OCI-LY7 (cell line): ENCODE measurements at regions not wholly inside any gene's neighbourhood (a gene's known extent, or its start where the extent isn't known, plus 50 kb on each side); places are given as distances from the start of the nearest gene placed in this dataset.

Source experiments
- BruUV-seq: library from RNA; stranded (reverse); fragments of 400-500 nt; replicated peaks from 2 replicates; lab custom pipeline; 2021; lab: Mats Ljungman, UMichigan
- CTCF ChIA-PET: fragments of 300-600 bp; sonication (Branson Sonifier 250); formaldehyde crosslinking; loops from one replicate; lab custom pipeline; 2022; ENCODE audit warnings: antibody characterized with exemption; ENCODE audit not compliant: unreplicated experiment; lab: Charles Lee
- POLR2A ChIA-PET: fragments of 300-600 bp; sonication (Branson Sonifier 250); formaldehyde crosslinking; loops from one replicate; lab custom pipeline; 2022; ENCODE audit warnings: antibody characterized with exemption; lab: Charles Lee
- DNase-seq: peaks from one replicate; pipeline ENCODE4 v3.0.0-alpha.2; 2015; ENCODE audit warnings: low spot score
- H2AFZ ChIP-seq: fragments of 200-600 bp; sonication (generic), shearing (Covaris generic); 2 replicates; pipeline ENCODE4 v1.6.1; 2014; ENCODE audit warnings: mild to moderate bottlenecking, antibody characterized with exemption, low read length, moderate library complexity
- H3K27ac ChIP-seq: fragments of 200-600 bp; sonication (generic); 2 replicates; pipeline ENCODE4 v1.5.1; 2014; ENCODE audit warnings: mixed run types, low read depth, mild to moderate bottlenecking, moderate library complexity, low read length, inconsistent platforms; ENCODE audit not compliant: poor library complexity, severe bottlenecking
- H3K36me3 ChIP-seq: fragments of 200-600 bp; sonication (generic); 2 replicates; pipeline ENCODE4 v1.6.1; 2014; ENCODE audit warnings: mild to moderate bottlenecking, antibody characterized with exemption, low read length, moderate library complexity, mixed read lengths; ENCODE audit not compliant: insufficient read depth
- H3K4me1 ChIP-seq: fragments of 200-600 bp; sonication (generic); 2 replicates; pipeline ENCODE4 v1.5.1; 2014; ENCODE audit warnings: mild to moderate bottlenecking, low read length; ENCODE audit not compliant: insufficient read depth, poor library complexity, severe bottlenecking
- H3K4me2 ChIP-seq: fragments of 200-600 bp; sonication (generic); 2 replicates; pipeline ENCODE4 v1.6.1; 2014; ENCODE audit warnings: mild to moderate bottlenecking, low read length
- H3K4me3 ChIP-seq: fragments of 200-600 bp; sonication (generic); 2 replicates; pipeline ENCODE4 v1.5.1; 2014; ENCODE audit warnings: mild to moderate bottlenecking, low read depth, low read length; ENCODE audit not compliant: poor library complexity, severe bottlenecking
- H3K79me2 ChIP-seq: fragments of 200-600 bp; sonication (generic); 2 replicates; pipeline ENCODE4 v1.6.1; 2016; ENCODE audit warnings: low read depth, mild to moderate bottlenecking, low read length, moderate library complexity, mixed read lengths; ENCODE audit not compliant: insufficient read depth
- H3K9me2 ChIP-seq: fragments of 200-600 bp; sonication (generic); 2 replicates; pipeline ENCODE4 v1.6.1; 2016; ENCODE audit warnings: mild to moderate bottlenecking, low read length, mixed read lengths; ENCODE audit not compliant: insufficient read depth
- H3K9me3 ChIP-seq: fragments of 200-600 bp; sonication (generic); 2 replicates; pipeline ENCODE4 v1.6.1; 2014; ENCODE audit warnings: mild to moderate bottlenecking, mixed run types, low read length, mixed read lengths
- H4K20me1 ChIP-seq: fragments of 200-600 bp; sonication (generic); 2 replicates; pipeline ENCODE4 v1.6.1; 2014; ENCODE audit warnings: mild to moderate bottlenecking, antibody characterized with exemption, low read length, moderate library complexity, mixed read lengths; ENCODE audit not compliant: insufficient read depth
- CTCF ChIP-seq: fragments of 200-600 bp; sonication (generic); conservative IDR thresholded peaks from 2 replicates; pipeline ENCODE4 v1.5.1; 2014; ENCODE audit warnings: mild to moderate bottlenecking, antibody characterized with exemption, low read length, moderate library complexity, mixed read lengths
- EZH2phosphoT487 ChIP-seq: fragments of 200-600 bp; sonication (generic); IDR thresholded peaks from 2 replicates; pipeline ENCODE4 v1.6.1; 2018; ENCODE audit warnings: low read depth, borderline replicate concordance, mild to moderate bottlenecking, mixed run types, antibody characterized with exemption, low read length, moderate library complexity, mixed read lengths
- intact Hi-C: fragments of 100-400 bp; cut with micrococcal nuclease; formaldehyde crosslinking; loops from one replicate; pipeline ENCODE4 v1.10.0; 2022; ENCODE audit not compliant: unreplicated experiment

DNA sequence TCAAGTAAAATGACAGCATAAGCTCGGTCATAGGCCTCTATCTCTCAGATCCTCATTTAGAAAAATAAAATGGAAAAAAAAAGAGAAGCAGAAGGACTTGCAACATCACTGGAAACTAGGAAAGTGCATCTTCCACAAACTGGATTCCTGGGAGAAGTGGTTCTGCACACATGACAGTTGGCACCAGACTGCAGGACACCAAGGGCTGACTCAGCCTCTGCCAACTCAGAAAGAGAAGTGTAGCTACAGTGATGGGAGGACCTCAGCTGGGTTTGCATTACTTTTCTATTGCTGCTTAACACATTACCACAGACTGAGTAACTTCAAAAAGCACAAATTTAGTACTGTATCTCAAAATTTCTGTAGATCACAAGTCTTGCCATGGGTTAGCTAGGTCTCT, 409.5 kb upstream of the GCFC2 start:
- Histone ChIP-seq H3K4me2 (no peak overlapping the region), H3K27ac (no peak overlapping the region), H2AFZ (no peak overlapping the region), H3K9me2 (no peaks in the 10 kb centered on the region), H3K79me2 (no peaks in the 10 kb centered on the region), H3K9me3 (no peaks in the 10 kb centered on the region), H4K20me1 (no peaks in the 10 kb centered on the region), H3K36me3 (no peaks in the 10 kb centered on the region), H3K4me1 (no peaks in the 10 kb centered on the region), H3K4me3 (no peak overlapping the region)
- POLR2A ChIA-PET: no interaction called here
- no TSS peak for BruUV-seq
- no peak for DNase-seq
- TF ChIP-seq EZH2phosphoT487 (no peak), CTCF (no peak)
- CTCF ChIA-PET: no interaction called here
- intact Hi-C loops: no loop called here

- Histone ChIP-seq H3K4me3 (no peak overlapping the region), H2AFZ (no peak overlapping the region), H3K9me2 (no peaks in the 10 kb centered on the region), H3K4me1 (no peaks in the 10 kb centered on the region), H3K79me2 (no peaks in the 10 kb centered on the region), H4K20me1 (no peaks in the 10 kb centered on the region), H3K9me3 (no peaks in the 10 kb centered on the region), H3K27ac (no peak overlapping the region), H3K4me2 (no peak overlapping the region), H3K36me3 (no peaks in the 10 kb centered on the region)
- ChIA-PET POLR2A (no interaction called here), CTCF (no interaction called here)
- BruUV-seq: no TSS peak
- intact Hi-C loops: no loop called here
- DNase-seq: no peak
- TF ChIP-seq EZH2phosphoT487 (no peak), CTCF (no peak)
Observed at GRCh38 chr2:76089683-76090082, 379.0 kb upstream of the GCFC2 start.

DNA sequence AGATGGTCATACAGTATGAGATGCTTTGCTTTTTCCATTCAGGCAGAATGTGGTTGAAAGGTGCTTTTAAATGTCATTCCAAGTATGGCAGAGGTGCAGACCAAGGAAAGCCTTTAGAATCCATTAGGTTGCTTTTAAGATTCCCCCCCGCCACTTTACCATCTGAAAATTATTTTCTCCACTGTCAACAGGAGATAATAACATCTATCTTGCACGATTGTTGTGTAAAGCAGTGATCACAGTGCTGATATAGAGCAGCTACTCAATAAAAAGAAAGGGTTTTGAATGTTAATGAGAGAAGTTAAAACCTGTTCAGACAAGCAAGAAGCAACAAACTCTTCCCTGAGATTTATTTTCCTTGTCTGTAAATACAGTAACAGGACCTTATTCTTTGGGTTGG, 372.5 kb upstream of the GCFC2 start:
- POLR2A ChIA-PET: no interaction called here
- CTCF ChIA-PET: no interaction called here
- Histone ChIP-seq H4K20me1 (no peaks in the 10 kb centered on the region), H3K4me1 (no peaks in the 10 kb centered on the region), H2AFZ (no peak overlapping the region), H3K9me3 (no peaks in the 10 kb centered on the region), H3K4me3 (no peak overlapping the region), H3K4me2 (no peak overlapping the region), H3K36me3 (no peaks in the 10 kb centered on the region), H3K9me2 (no peaks in the 10 kb centered on the region), H3K79me2 (no peaks in the 10 kb centered on the region), H3K27ac (no peak overlapping the region)
- BruUV-seq: no TSS peak
- DNase-seq: no peak
- intact Hi-C loops: no loop called here
- no peak for TF ChIP-seq CTCF
